Thoracic aorta (tissue), 2 donors: ENCODE measurements at regions not wholly inside any gene's neighbourhood (a gene's known extent, or its start where the extent isn't known, plus 50 kb on each side); places are given as distances from the start of the nearest gene placed in this dataset.
"Not testable (repeated sequence)": the region's sequence is repeated elsewhere in the genome, so short reads cannot be mapped to it uniquely, and the experiment has no call there.

Experiments
- ATAC-seq: fragments of 150-250 bp; one replicate; pipeline ENCODE4 v1.8.0; 2017; ENCODE audit warnings: low read depth; ENCODE audit not compliant: insufficient number of reproducible peaks, low FRiP score
- DNase-seq: peaks from one replicate; pipeline ENCODE4 v3.0.0-alpha.2; 2020; ENCODE audit warnings: low spot score
- H3K27ac ChIP-seq, 2 donors: fragments of 200-600 bp; sonication (generic); 1 replicate in 1 of 2; 2 replicates in 1 of 2; pipeline ENCODE4 v1.5.1; 2016; ENCODE audit warnings: mild to moderate bottlenecking in 2 of 2, moderate library complexity in 2 of 2
- H3K27me3 ChIP-seq: fragments of 200-600 bp; sonication (generic); replicated peaks from 2 replicates; pipeline ENCODE4 v1.6.0; 2016; ENCODE audit warnings: mild to moderate bottlenecking; ENCODE audit not compliant: insufficient read depth
- H3K36me3 ChIP-seq: fragments of 200-600 bp; sonication (generic); one replicate; pipeline ENCODE4 v1.5.1; 2016
- H3K4me1 ChIP-seq, 2 donors: fragments of 200-600 bp; sonication (generic); 1 replicate in 1 of 2; 2 replicates in 1 of 2; pipeline versions ENCODE4 v1.5.1 to v1.6.0; 2016; ENCODE audit warnings: low read depth in 2 of 2, mild to moderate bottlenecking in 1 of 2; ENCODE audit not compliant: control insufficient read depth in 1 of 2
- H3K4me3 ChIP-seq: fragments of 200-600 bp; sonication (generic); 2 replicates; pipeline ENCODE4 v1.5.1; 2016; ENCODE audit warnings: mild to moderate bottlenecking
- H3K9me3 ChIP-seq: fragments of 200-600 bp; sonication (generic); 2 replicates; pipeline ENCODE4 v1.5.1; 2016
- CTCF ChIP-seq: fragments of 200-600 bp; sonication (generic); IDR thresholded peaks from one replicate; pipeline ENCODE4 v1.5.1; 2019; ENCODE audit warnings: antibody characterized with exemption

GRCh38 chr1:69090170-69090569, 477.6 kb upstream of the LRRC7 start:
- Histone ChIP-seq H3K4me1 (no peaks in the 10 kb centered on the region), H3K36me3 (no peaks in the 10 kb centered on the region), H3K27ac (no peak overlapping the region), H3K4me3 (no peak overlapping the region), H3K9me3 (peaks cover 6% of the 10 kb centered on the region), H3K27me3 (no peaks in the 10 kb centered on the region)
- TF ChIP-seq CTCF: no peak
- DNase-seq (no peak), ATAC-seq (no peak)

GRCh38 chr1:69090752-69091151, 477.0 kb upstream of the LRRC7 start:
- Histone ChIP-seq H3K36me3 (no peaks in the 10 kb centered on the region), H3K4me1 (no peaks in the 10 kb centered on the region), H3K9me3 (peaks cover 6% of the 10 kb centered on the region), H3K27ac (no peak overlapping the region), H3K4me3 (no peak overlapping the region), H3K27me3 (no peaks in the 10 kb centered on the region)
- DNase-seq: no peak
- no peak for TF ChIP-seq CTCF
- no peak for ATAC-seq

- not testable (repeated sequence) for ATAC-seq, H3K27ac ChIP-seq, H3K36me3 ChIP-seq, H3K4me1 ChIP-seq, DNase-seq, H3K27me3 ChIP-seq, H3K9me3 ChIP-seq, H3K4me3 ChIP-seq
Observed at GRCh38 chr1:69102058-69102457, 465.7 kb upstream of the LRRC7 start.

- Histone ChIP-seq H3K36me3 (no peaks in the 10 kb centered on the region), H3K4me1 (peaks cover 0 to 3% of the 10 kb centered on the region in 2 donors), H3K9me3 (peaks cover 3% of the 10 kb centered on the region), H3K27ac (no peak overlapping the region), H3K27me3 (no peaks in the 10 kb centered on the region), H3K4me3 (no peak overlapping the region)
- no peak for ATAC-seq
- DNase-seq: no peak
- TF ChIP-seq CTCF: no peak
Observed at GRCh38 chr1:69103213-69103612, 464.5 kb upstream of the LRRC7 start.

GRCh38 chr1:69103705-69104385, 463.9 kb upstream of the LRRC7 start:
- Histone ChIP-seq H3K36me3 (no peaks in the 10 kb centered on the region), H3K9me3 (peaks cover 3% of the 10 kb centered on the region), H3K4me3 (no peak overlapping the region), H3K4me1 (peaks cover 0 to 3% of the 10 kb centered on the region in 2 donors), H3K27ac (no peak overlapping the region), H3K27me3 (no peaks in the 10 kb centered on the region)
- TF ChIP-seq CTCF: no peak
- ATAC-seq: no peak
- DNase-seq: no peak

GRCh38 chr1:69104894-69105293, 462.8 kb upstream of the LRRC7 start:
- Histone ChIP-seq H3K27ac (no peak overlapping the region), H3K4me1 (peaks cover 0 to 3% of the 10 kb centered on the region in 2 donors), H3K9me3 (peaks cover 3% of the 10 kb centered on the region), H3K27me3 (no peaks in the 10 kb centered on the region), H3K4me3 (no peak overlapping the region), H3K36me3 (no peaks in the 10 kb centered on the region)
- ATAC-seq (no peak), DNase-seq (no peak)
- TF ChIP-seq CTCF: no peak
